ENCODE measurements at regions not wholly inside any gene's neighbourhood (a gene's known extent, or its start where the extent isn't known, plus 50 kb on each side); places are given as distances from the start of the nearest gene placed in this dataset.

- H3K4me3 ChIP-seq = no peak overlapping the region
- no peak for TF ChIP-seq CTCF (IDR thresholded peaks at IDR 0.05)
- H3K27ac ChIP-seq = no peak overlapping the region
- no peak for DNase-seq (ENCODE audit: low spot score)
Measured at GRCh38 chr10:36476399-36476798, 649.0 kb upstream of the ANKRD30A start.

- TF ChIP-seq CTCF (IDR thresholded peaks at IDR 0.05) = no peak
- no peak for DNase-seq (ENCODE audit: low spot score)
- H3K27ac ChIP-seq = no peak overlapping the region
- H3K4me3 ChIP-seq = no peak overlapping the region
Measured at GRCh38 chr10:36475746-36476145, 649.7 kb upstream of the ANKRD30A start.

DNA sequence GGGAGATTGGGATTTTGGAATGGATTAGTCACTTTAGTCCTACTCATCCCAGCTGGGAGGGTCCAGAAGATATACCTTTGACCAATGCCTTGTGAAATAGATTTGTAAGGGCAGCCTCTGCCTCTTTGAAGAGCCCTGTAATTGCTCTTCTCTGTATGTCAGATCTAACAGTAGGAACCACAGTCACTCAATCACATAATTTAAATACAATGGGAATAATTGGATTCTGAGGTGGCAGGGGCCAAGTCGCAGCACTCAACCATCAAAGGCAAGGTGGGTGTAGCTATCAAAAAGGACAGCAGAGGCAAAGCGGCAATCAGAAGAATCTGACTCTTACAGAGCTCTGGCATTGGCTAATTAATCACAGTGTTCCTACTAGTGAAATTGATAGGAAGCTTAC is 650.9 kb upstream of the ANKRD30A start:
- H3K27ac ChIP-seq = no peak overlapping the region
- no peak for TF ChIP-seq CTCF (IDR thresholded peaks at IDR 0.05)
- no peak for DNase-seq (ENCODE audit: low spot score)
- no peak overlapping the region for H3K4me3 ChIP-seq

- no peak for DNase-seq (ENCODE audit: low spot score)
- no peak for TF ChIP-seq CTCF (IDR thresholded peaks at IDR 0.05)
- no peak overlapping the region for H3K4me3 ChIP-seq
- H3K27ac ChIP-seq = no peak overlapping the region
Measured at GRCh38 chr10:36473122-36473521, 652.3 kb upstream of the ANKRD30A start.

- DNase-seq (ENCODE audit: low spot score) = no peak
- Histone ChIP-seq H3K27ac (no peak overlapping the region), H3K4me3 (no peak overlapping the region)
- no peak for TF ChIP-seq CTCF (IDR thresholded peaks at IDR 0.05)
Measured at GRCh38 chr10:36469585-36469984, 655.8 kb upstream of the ANKRD30A start.

DNA sequence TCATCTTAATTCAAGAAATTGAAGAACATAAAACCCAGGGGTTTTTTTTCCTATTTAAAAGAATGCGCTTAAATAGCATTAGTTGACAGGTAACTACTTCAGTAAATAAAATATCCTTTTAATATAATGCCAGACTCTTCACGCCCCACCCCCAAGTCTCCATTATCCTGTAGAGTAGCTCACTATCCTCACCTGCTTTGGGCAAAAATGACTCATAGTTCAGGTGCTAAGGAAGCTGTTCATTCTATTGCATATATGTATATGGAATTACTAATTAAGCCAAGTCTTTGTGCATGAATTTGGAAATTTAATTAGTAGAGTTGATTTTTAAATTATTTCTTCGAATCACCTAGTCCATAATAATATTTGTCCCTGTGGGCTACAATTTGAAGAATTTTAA is 656.8 kb upstream of the ANKRD30A start:
- Histone ChIP-seq H3K27ac (no peak overlapping the region), H3K4me3 (no peak overlapping the region)
- no peak for DNase-seq (ENCODE audit: low spot score)
- TF ChIP-seq CTCF (IDR thresholded peaks at IDR 0.05) = no peak

- no peak for DNase-seq (ENCODE audit: low spot score)
- Histone ChIP-seq H3K4me3 (no peak overlapping the region), H3K27ac (no peak overlapping the region)
- no peak for TF ChIP-seq CTCF (IDR thresholded peaks at IDR 0.05)
Measured at GRCh38 chr10:36465604-36466379, 659.6 kb upstream of the ANKRD30A start.
